GM21825 (cell line): ENCODE measurements at regions not wholly inside any gene's neighbourhood (a gene's known extent, or its start where the extent isn't known, plus 50 kb on each side); places are given as distances from the start of the nearest gene placed in this dataset.

Experiments
- ATAC-seq: cut with Tn5 transposase; IDR thresholded peaks from one replicate; pipeline ENCODE4 v1.9.1; 2021; ENCODE audit warnings: mild to moderate bottlenecking, moderate library complexity; ENCODE audit not compliant: unreplicated experiment

- peak; percentile 32 for ATAC-seq
Observed at GRCh38 chr5:164741376-164741775, 1236.0 kb downstream of the MAT2B start.

DNA sequence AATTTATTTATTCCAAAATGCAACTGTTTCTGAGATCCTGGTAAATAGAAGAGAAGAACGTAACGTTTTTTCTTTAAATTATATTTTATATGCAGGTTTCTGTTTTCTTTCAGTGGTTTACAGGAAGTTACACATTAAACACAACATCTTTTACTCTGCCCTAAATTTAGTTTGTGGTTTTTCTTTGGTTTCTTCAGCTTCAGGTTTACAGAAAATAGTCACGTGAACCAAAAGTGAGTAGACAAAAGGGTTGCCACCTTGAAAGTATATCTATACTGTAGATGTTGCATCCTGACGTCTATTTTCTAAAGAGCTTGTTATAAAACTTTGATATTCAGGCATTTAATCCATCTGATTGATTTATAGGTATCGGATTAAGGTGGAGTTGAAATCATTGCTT lies 1236.6 kb downstream of the MAT2B start:
- peak; percentile 94 for ATAC-seq

- ATAC-seq: no peak
Observed at GRCh38 chr5:164746723-164747122, 1241.3 kb downstream of the MAT2B start.

DNA sequence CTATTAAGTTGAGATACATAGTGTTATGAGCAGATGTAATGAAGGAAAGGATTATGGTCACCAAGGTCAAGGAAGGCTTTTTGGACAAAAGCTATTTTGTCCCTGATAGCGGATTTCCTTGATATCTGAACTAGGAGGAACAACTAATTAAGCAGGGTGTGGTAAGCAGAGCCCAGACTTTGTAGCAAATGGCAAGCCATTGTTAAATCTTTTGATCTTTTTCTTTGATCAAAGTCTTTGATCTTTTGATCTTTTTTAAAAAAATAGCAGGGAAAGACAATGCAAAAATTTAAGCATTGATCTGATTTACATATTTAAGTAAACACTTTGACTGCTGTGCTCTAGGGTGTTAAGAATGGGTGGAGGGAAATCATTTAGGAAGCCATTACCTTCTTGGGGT lies 1242.0 kb downstream of the MAT2B start:
- no peak for ATAC-seq

GRCh38 chr5:164748861-164749260 lies 1243.4 kb downstream of the MAT2B start:
- peak; percentile 92 for ATAC-seq

GRCh38 chr5:164753434-164753833 lies 1248.0 kb downstream of the MAT2B start:
- ATAC-seq: no peak

- ATAC-seq: no peak
Observed at GRCh38 chr5:164763206-164763605, 1257.8 kb downstream of the MAT2B start.

DNA sequence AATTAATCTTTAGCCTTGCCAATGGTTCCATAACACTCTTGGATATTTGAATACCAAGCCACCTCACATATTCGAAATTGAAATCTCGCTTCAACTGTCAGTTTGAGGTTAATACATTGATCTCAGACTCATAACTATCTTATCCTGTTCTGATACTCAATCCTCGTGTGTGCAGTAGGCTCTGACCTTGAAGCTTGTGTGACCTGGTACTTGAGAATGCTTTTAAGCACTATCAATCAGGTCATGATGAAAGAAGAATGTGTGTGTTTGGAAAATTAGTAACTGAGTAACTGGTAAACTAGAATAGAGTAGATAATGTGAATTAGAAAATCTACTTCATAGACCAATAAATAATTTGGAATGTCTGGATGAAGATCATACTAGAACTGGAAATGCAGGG lies 1266.7 kb downstream of the MAT2B start:
- no peak for ATAC-seq

DNA sequence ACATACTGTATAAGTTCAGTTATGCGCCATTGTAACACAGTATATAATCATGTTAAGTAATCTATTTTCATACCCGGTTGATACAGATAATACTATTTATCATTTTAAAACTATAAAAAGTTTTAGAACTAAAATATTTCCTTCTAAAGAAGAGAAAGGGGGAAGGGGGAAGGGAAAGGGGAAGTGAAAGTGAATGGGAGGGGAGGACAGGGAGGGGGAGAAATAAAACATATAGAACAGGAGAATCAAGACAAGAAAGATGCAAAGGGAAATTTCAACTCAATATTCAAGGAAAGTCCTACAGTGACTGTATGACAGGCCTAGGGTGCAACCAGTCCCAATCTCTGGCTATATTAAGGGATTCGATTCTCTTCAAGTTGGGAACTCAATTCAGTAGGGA lies 1278.8 kb downstream of the MAT2B start:
- no peak for ATAC-seq

DNA sequence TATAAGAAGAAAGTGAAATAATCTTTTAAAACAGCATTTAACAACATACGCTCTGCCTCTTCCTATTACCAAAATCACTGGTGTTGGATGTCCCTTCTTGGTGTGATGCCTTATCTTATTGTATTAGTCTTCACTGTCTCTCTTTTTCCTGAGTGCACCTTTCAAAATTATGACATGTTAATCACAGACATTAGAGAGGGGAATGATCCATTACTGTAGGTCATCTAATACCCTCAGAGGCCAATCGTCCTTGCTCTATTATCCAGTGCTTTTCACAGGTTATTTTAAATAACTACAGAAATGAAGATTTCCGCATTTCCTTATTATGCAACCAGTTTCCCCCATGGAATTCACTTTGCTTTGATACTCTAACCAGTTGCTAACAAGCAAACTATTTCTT lies 1292.7 kb downstream of the MAT2B start:
- no peak for ATAC-seq

DNA sequence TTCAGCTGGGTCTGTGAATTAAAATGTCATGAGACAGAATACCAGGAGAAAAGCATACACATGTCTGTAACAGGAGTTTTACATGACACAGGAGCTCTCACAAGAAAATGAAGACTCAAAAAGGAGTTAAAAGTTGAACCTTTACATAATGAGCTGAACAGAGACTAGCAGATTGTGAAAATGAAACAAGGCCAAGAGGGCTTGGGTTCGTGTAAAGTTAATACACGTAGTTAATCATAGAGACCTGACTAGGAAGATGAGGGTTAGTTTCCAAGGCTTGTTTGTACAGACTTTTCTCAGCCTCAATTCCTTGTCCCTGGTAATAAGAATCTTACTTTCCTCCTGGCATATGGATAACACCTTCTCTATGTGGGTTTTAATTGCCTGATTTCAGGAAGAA lies 1294.0 kb downstream of the MAT2B start:
- ATAC-seq: no peak

GRCh38 chr5:164801910-164802309 lies 1296.5 kb downstream of the MAT2B start:
- no peak for ATAC-seq

DNA sequence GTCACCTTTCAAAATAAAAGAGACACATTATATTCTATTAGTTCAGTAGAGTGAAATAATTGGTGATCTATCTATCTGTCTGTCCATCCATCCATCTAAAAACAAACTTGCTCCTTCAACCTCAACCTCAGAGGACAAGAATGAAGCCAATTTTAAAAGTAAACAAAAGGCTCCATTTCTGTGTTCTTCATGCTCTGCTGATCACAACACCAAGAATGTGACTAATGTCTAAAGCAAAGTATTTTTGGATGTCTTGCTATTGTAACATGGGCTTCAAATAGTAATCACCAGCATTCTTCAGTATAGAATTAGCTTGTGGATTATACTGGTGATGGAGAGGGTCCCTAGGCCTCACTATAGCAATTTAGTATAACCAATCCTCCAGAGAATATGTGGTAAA lies 1304.4 kb downstream of the MAT2B start:
- ATAC-seq: peak; percentile 91

DNA sequence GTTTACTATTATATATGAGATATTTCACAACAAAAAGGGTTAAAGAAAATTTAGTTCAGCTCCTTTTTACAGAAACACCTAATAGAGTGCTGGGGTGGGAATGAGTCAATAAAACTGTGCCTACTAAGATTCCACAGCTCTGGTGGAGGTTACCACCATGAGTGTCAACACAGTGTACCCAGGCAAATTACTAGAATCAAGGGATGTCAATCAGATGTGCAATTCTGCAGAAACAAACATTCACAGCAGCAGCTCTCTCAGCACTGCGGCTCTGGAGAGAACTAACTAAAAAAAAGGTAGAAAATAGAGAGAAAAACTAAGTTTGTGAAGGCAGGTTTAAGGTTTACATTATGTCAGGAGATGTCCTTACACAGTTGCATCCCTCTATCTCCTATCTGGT lies 1313.0 kb downstream of the MAT2B start:
- ATAC-seq: no peak

GRCh38 chr5:164824671-164825070 lies 1319.3 kb downstream of the MAT2B start:
- ATAC-seq: no peak

DNA sequence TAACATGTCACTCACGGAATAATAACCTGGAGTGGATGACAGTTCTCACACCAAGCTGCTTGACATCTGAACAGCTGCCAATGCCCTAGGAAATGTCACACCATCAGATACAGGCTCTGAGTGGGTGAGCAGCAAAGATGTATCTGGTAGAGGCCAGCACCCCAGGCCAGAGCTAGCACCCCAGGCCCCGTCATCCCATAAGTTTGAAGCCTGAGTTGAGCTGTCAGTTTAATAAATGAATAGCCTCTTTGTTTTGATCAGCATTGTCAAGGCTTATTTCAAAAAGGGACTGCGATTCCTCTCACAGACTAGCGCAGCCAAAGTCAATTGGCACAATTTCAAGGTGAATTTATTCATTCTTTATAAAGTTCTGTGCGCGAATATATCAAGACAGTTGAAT lies 1327.1 kb downstream of the MAT2B start:
- ATAC-seq: no peak

GRCh38 chr5:164844348-164844747 lies 1338.9 kb downstream of the MAT2B start:
- no peak for ATAC-seq

GRCh38 chr5:164860896-164861295 lies 1355.5 kb downstream of the MAT2B start:
- no peak for ATAC-seq

DNA sequence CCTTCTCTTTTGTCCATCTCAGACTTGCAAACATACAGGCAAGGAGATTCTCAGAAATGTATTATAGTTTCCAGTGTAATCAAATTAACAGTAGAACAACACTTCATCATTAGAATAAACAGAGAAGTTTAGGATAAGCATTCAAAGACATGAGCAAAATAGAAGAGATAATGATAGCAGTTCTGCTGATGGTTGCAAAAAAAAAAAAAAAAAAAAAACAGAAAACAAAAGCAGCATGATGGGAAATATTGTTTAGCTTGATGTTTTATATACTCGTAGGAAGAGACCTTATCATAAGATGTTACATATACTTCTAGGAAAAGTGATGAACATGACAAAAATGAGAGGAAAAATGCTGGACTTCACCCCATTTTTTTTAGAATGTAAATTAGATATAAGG lies 1356.2 kb downstream of the MAT2B start:
- no peak for ATAC-seq

DNA sequence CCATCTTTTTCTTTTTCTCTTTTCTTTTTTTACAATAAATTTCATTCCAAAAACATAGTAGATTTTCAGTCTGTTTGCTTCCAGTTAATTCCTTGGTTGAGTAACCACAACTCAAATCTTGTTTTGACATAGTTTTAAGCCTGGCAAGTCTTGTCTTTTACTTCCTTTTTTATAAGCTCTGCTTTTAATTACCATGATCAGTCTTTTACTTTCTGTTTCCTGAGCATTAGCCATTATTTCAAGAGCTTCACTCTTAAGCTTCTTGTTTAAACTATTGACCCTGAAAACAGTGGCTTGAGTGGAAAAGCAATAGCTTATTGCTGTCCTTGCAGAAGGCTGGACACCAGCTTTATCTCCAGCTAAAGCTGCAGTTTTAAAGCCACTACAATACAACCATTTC lies 1363.3 kb downstream of the MAT2B start:
- ATAC-seq: peak; percentile 54

DNA sequence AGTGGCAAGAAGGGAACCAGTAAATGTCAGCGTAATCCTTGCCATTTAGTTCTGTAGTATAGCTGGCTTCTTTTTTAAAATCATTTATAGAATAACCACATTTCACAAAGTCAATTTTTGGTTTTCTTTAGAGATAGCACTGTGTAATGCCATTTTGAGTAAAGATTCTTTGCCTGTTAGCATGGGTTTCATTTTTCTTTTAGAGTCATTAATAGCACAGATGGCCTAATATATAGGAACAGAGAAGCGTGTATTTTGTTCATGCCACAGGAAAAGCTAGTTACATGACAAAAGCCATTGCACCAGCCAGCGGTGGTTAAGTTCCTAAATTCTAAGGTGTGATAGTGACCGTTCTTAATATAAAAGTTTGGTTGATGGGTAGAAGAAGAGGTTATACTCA lies 1363.9 kb downstream of the MAT2B start:
- no peak for ATAC-seq

DNA sequence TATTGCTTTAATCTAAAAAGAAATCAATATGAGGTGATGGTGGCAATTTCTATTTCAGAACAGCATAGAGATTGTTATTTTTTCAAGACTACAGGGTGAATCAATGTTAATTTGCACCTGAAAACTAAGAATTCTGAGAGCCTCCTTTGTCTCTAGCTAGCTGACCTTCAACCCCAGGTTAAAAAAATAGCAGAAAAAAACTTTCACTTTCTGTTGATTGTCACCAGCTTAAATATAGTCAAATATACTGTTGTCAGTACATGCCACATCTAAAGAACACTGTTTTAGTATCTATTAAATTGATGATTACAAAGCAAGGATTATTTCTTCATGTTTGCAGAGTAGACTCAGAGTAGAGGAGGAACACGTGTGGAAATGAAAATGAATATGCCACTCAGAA lies 1371.4 kb downstream of the MAT2B start:
- no peak for ATAC-seq

GRCh38 chr5:164881442-164881841 lies 1376.0 kb downstream of the MAT2B start:
- no peak for ATAC-seq

- no peak for ATAC-seq
Observed at GRCh38 chr5:164885179-164885578, 1379.8 kb downstream of the MAT2B start.
